ENCODE measurements at regions not wholly inside any gene's neighbourhood (a gene's known extent, or its start where the extent isn't known, plus 50 kb on each side); places are given as distances from the start of the nearest gene placed in this dataset.

- Histone ChIP-seq H3K9me3 (replicated peaks) (no peaks in the 10 kb centered on the region), H3K27ac (no peak overlapping the region), H3K4me3 (no peak overlapping the region), H3K36me3 (no peaks in the 10 kb centered on the region), H3K27me3 (no peaks in the 10 kb centered on the region), H3K4me1 (no peaks in the 10 kb centered on the region)
- no peak for DNase-seq
Measured at GRCh38 chr4:54359919-54360650, 131.0 kb downstream of the PDGFRA start.

DNA sequence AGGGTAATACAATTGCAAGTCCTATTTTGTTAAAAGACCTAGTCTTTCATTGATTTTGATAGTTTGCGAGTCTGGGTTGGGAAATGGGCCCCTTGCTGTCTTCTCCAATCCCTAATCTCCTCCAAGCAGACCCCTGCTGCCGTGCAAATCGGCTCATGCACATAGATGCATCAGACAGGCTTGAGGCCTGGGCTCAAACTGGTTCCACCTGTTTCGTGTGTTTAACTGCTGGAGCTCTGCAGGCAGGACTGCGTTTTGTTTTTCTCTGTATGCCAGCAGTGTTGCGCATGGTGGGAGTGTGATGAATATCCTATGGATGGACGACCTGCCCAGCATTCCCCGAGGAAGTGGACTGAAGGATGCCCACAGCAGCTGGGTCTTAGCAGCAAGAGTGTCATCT lies 133.9 kb downstream of the PDGFRA start:
- H3K4me3 ChIP-seq, result no peak overlapping the region
- H3K27ac ChIP-seq, result no peak overlapping the region
- no peaks in the 10 kb centered on the region for H3K36me3 ChIP-seq
- no peak for DNase-seq
- no peaks in the 10 kb centered on the region for H3K9me3 ChIP-seq (replicated peaks)
- no peaks in the 10 kb centered on the region for H3K4me1 ChIP-seq
- no peaks in the 10 kb centered on the region for H3K27me3 ChIP-seq

DNA sequence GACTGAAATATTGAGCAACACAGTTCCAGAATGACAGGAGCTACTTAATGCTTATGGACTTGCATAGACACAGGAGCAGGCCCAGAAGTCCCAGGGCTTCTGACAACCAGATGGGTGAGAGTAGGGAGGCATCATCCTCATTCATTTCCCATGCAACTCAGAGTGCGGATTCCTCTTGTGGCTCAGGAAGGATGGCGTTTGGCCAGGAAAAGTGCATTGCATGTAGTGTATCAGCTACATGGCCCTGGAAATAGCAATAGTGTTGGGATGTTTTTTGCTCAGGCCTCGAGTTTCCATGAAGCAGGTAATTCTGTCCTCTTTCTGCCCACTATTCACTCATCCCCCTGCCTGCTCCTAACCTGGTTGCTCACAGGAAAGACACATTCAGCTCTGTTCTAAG lies 136.6 kb downstream of the PDGFRA start:
- Histone ChIP-seq H3K4me1 (no peaks in the 10 kb centered on the region), H3K27ac (no peak overlapping the region), H3K4me3 (no peak overlapping the region), H3K36me3 (no peaks in the 10 kb centered on the region), H3K27me3 (no peaks in the 10 kb centered on the region), H3K9me3 (replicated peaks) (no peaks in the 10 kb centered on the region)
- DNase-seq, result no peak

GRCh38 chr4:54367059-54367458 lies 138.0 kb downstream of the PDGFRA start:
- DNase-seq, result no peak
- H3K27ac ChIP-seq, result no peak overlapping the region
- H3K27me3 ChIP-seq, result no peaks in the 10 kb centered on the region
- H3K4me1 ChIP-seq, result no peaks in the 10 kb centered on the region
- no peak overlapping the region for H3K4me3 ChIP-seq
- no peaks in the 10 kb centered on the region for H3K9me3 ChIP-seq (replicated peaks)
- H3K36me3 ChIP-seq, result no peaks in the 10 kb centered on the region

GRCh38 chr4:54368281-54369265 lies 139.5 kb downstream of the PDGFRA start:
- Histone ChIP-seq H3K9me3 (replicated peaks) (no peaks in the 10 kb centered on the region), H3K36me3 (no peaks in the 10 kb centered on the region), H3K27me3 (no peaks in the 10 kb centered on the region), H3K27ac (no peak overlapping the region), H3K4me1 (no peaks in the 10 kb centered on the region), H3K4me3 (no peak overlapping the region)
- no peak for DNase-seq

GRCh38 chr4:54371173-54371572 lies 142.1 kb downstream of the PDGFRA start:
- no peak overlapping the region for H3K27ac ChIP-seq
- no peak for DNase-seq

GRCh38 chr4:54372951-54373350 lies 143.9 kb downstream of the PDGFRA start:
- Histone ChIP-seq H3K27ac (no peak overlapping the region), H3K4me1 (no peaks in the 10 kb centered on the region), H3K36me3 (no peaks in the 10 kb centered on the region), H3K9me3 (replicated peaks) (no peaks in the 10 kb centered on the region), H3K27me3 (no peaks in the 10 kb centered on the region), H3K4me3 (no peak overlapping the region)
- no peak for DNase-seq

More at GRCh38 chr4:54371173-54371572, 142.1 kb downstream of the PDGFRA start:
- Histone ChIP-seq H3K4me1 (no peaks in the 10 kb centered on the region), H3K9me3 (replicated peaks) (no peaks in the 10 kb centered on the region), H3K4me3 (no peak overlapping the region), H3K36me3 (no peaks in the 10 kb centered on the region), H3K27me3 (no peaks in the 10 kb centered on the region)

- Histone ChIP-seq H3K4me3 (no peak overlapping the region), H3K36me3 (no peaks in the 10 kb centered on the region), H3K27me3 (no peaks in the 10 kb centered on the region), H3K27ac (no peak overlapping the region), H3K9me3 (replicated peaks) (no peaks in the 10 kb centered on the region), H3K4me1 (no peaks in the 10 kb centered on the region)
- no peak for DNase-seq
Measured at GRCh38 chr4:54373718-54374210, 144.7 kb downstream of the PDGFRA start.

GRCh38 chr4:54378461-54378860 lies 149.4 kb downstream of the PDGFRA start:
- Histone ChIP-seq H3K9me3 (replicated peaks) (no peaks in the 10 kb centered on the region), H3K27me3 (no peaks in the 10 kb centered on the region), H3K27ac (no peak overlapping the region), H3K4me3 (no peak overlapping the region), H3K4me1 (no peaks in the 10 kb centered on the region), H3K36me3 (no peaks in the 10 kb centered on the region)
- no peak for DNase-seq

DNA sequence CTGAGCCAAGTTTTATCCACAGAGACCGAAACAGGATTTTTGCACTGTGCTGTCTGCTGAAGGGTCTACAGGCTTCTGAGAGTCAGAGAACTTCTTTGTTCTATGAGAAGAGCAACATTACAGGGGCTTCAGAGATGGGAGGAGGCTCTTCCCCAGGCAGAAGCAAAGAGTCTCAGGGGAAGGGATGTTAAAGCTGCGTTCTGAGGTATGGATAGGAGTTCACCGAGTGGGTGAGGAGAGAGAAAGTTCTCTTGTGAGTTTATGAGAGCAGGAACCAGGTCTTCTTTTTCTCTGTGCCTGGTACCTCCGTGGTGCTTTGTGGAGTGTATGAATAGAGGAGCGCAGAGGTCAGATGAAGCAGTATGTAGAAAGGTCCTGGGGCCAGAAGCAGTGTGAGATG lies 155.1 kb downstream of the PDGFRA start:
- Histone ChIP-seq H3K27me3 (no peaks in the 10 kb centered on the region), H3K4me3 (no peak overlapping the region), H3K36me3 (no peaks in the 10 kb centered on the region), H3K27ac (no peak overlapping the region), H3K4me1 (no peaks in the 10 kb centered on the region), H3K9me3 (replicated peaks) (no peaks in the 10 kb centered on the region)
- no peak for DNase-seq

- Histone ChIP-seq H3K27me3 (no peaks in the 10 kb centered on the region), H3K9me3 (replicated peaks) (no peaks in the 10 kb centered on the region), H3K4me3 (no peak overlapping the region), H3K36me3 (no peaks in the 10 kb centered on the region), H3K27ac (no peak overlapping the region), H3K4me1 (no peaks in the 10 kb centered on the region)
- peak in 1 of 2 experiments; percentile 35 for DNase-seq
Measured at GRCh38 chr4:54384563-54384962, 155.5 kb downstream of the PDGFRA start.

DNA sequence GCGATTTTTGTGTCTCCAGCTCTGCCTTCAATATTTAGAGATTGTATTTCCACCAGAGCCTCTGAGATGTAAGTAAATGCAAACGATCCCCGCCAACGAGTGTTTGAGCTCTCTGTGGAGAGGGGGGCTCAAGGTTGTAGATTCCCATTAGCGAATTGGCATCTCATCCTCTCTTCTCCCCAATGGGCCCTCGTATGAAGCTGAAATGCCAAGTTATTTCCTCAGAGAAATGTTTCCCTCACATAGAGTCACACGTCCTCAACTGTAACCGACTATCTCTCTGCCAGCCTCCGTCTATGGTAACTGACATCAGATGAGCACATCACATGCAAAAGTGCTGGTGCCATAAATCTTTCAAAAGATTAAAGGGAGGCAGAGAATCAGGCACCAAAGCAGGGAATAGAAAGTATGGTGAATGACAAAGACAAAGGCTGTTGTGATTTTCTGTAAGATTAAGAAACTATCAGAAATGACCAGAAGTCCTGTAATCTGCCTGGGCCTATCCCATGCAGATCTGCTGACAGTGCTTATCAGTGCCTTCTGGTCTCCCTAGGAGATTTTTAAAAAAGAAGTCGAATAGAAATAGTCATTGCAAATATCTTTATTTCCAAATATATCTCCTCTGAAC lies 157.1 kb downstream of the PDGFRA start:
- no peak overlapping the region for H3K27ac ChIP-seq
- no peak overlapping the region for H3K4me3 ChIP-seq
- no peaks in the 10 kb centered on the region for H3K9me3 ChIP-seq (replicated peaks)
- no peaks in the 10 kb centered on the region for H3K4me1 ChIP-seq
- H3K27me3 ChIP-seq, result no peaks in the 10 kb centered on the region
- H3K36me3 ChIP-seq, result no peaks in the 10 kb centered on the region
- no peak for DNase-seq

DNA sequence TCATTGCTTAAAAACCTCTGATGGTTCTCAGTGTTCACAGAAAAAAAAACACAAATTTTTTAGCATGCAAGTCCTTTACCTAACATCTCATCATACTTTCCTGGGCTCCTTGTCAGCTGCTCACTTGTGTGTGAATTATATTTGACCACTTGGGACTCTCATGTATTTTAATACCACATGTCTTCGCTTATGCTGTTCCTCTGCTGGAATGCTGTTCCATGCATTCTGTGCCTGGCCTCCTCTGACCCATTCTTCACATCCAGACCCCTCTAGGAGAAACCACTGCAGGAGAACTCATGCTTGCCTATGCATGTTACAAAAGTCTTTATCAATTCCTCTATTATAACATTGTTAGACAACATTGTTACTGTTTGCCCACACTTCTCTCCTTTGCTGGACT lies 157.6 kb downstream of the PDGFRA start:
- Histone ChIP-seq H3K4me3 (no peak overlapping the region), H3K9me3 (replicated peaks) (no peaks in the 10 kb centered on the region), H3K4me1 (no peaks in the 10 kb centered on the region), H3K27me3 (no peaks in the 10 kb centered on the region), H3K27ac (no peak overlapping the region), H3K36me3 (no peaks in the 10 kb centered on the region)
- DNase-seq, result no peak

GRCh38 chr4:54390670-54391069 lies 161.6 kb downstream of the PDGFRA start:
- DNase-seq, result no peak
- no peaks in the 10 kb centered on the region for H3K36me3 ChIP-seq
- H3K4me1 ChIP-seq, result no peaks in the 10 kb centered on the region
- no peak overlapping the region for H3K27ac ChIP-seq
- no peaks in the 10 kb centered on the region for H3K9me3 ChIP-seq (replicated peaks)
- H3K27me3 ChIP-seq, result no peaks in the 10 kb centered on the region
- H3K4me3 ChIP-seq, result no peak overlapping the region

- no peak for DNase-seq
- Histone ChIP-seq H3K4me1 (no peaks in the 10 kb centered on the region), H3K27ac (no peak overlapping the region), H3K4me3 (no peak overlapping the region), H3K27me3 (no peaks in the 10 kb centered on the region), H3K9me3 (replicated peaks) (no peaks in the 10 kb centered on the region), H3K36me3 (no peaks in the 10 kb centered on the region)
Measured at GRCh38 chr4:54391104-54391503, 162.0 kb downstream of the PDGFRA start.

Data from SJCRH30 (cell line).